H1 (cell line): ENCODE measurements at regions not wholly inside any gene's neighbourhood (a gene's known extent, or its start where the extent isn't known, plus 50 kb on each side); places are given as distances from the start of the nearest gene placed in this dataset.

ENCODE experiments used
- CTCF ChIA-PET: fragments of 300-600 bp; sonication (Branson Sonifier 250); formaldehyde crosslinking; loops from one replicate; lab custom pipeline; 2021; ENCODE audit not compliant: partially characterized antibody; lab: Charles Lee
- POLR2A ChIA-PET: fragments of 300-600 bp; sonication (Branson Sonifier 250); formaldehyde crosslinking; loops from one replicate; lab custom pipeline; 2021; ENCODE audit warnings: inconsistent platforms; ENCODE audit not compliant: partially characterized antibody; lab: Charles Lee
- DNase-seq, 2 experiments: peaks; one replicate each; pipeline versions ENCODE4 v3.0.0 to v3.0.0-alpha.2; 2010 to 2022; ENCODE audit warnings: low spot score in 2 of 2, low read depth in 1 of 2, mixed read lengths in 1 of 2
- FAIRE-seq: peaks from 2 replicates; lab custom pipeline; 2011; peaks lifted over from hg19 to GRCh38; lab: Jason Lieb, UNC
- H2AFZ ChIP-seq: 2 replicates; pipeline ENCODE4 v1.8.1; 2012; ENCODE audit warnings: low read length, inconsistent platforms
- H2AK5ac ChIP-seq: 2 replicates; pipeline ENCODE4 v1.6.1; 2013; ENCODE audit warnings: low read depth, low read length
- H2BK120ac ChIP-seq: replicated peaks from 2 replicates; pipeline ENCODE3; 2013; ENCODE audit warnings: low read depth, low read length, inconsistent platforms
- H2BK12ac ChIP-seq: 2 replicates; pipeline ENCODE4 v1.6.1; 2013; ENCODE audit warnings: low read depth, low read length
- H2BK15ac ChIP-seq: 2 replicates; pipeline ENCODE4 v1.6.1; 2013; ENCODE audit warnings: low read length
- H2BK20ac ChIP-seq: 2 replicates; pipeline ENCODE4 v1.6.1; 2013; ENCODE audit warnings: low read length
- H2BK5ac ChIP-seq: 2 replicates; pipeline ENCODE4 v1.6.1; 2013; ENCODE audit warnings: low read depth, low read length
- H3K14ac ChIP-seq: 2 replicates; pipeline ENCODE4 v1.6.1; 2013; ENCODE audit warnings: inconsistent platforms; ENCODE audit not compliant: insufficient read length
- H3K18ac ChIP-seq: 2 replicates; pipeline ENCODE4 v1.6.1; 2013; ENCODE audit warnings: low read length; ENCODE audit errors: extremely low read depth
- H3K23ac ChIP-seq: 2 replicates; pipeline ENCODE4 v1.6.1; 2013; ENCODE audit warnings: inconsistent platforms; ENCODE audit not compliant: insufficient read length
- H3K23me2 ChIP-seq: 2 replicates; pipeline ENCODE4 v1.6.1; 2013; ENCODE audit warnings: low read depth, low read length
- H3K27ac ChIP-seq: 2 replicates; pipeline ENCODE4 v1.6.1; 2011; ENCODE audit warnings: low read depth, low read length, inconsistent platforms
- H3K27me3 ChIP-seq, 4 experiments: replicated peaks in 1 of 4; 1 replicate in 1 of 4; 2 replicates in 3 of 4; pipeline versions ENCODE4 v1.6.1 to v1.8.1; 2011 to 2013; ENCODE audit warnings: low read length in 3 of 4, mild to moderate bottlenecking in 3 of 4, inconsistent platforms in 2 of 4, mixed read lengths in 2 of 4, moderate library complexity in 1 of 4; ENCODE audit not compliant: control insufficient read depth in 3 of 4, insufficient read depth in 3 of 4; ENCODE audit errors: extremely low read depth in 1 of 4
- H3K36me3 ChIP-seq, 4 experiments: 2 replicates each; pipeline versions ENCODE4 v1.6.1 to v1.8.1; 2011 to 2013; ENCODE audit warnings: mild to moderate bottlenecking in 4 of 4, low read length in 3 of 4, moderate library complexity in 2 of 4, control low read depth in 1 of 4, inconsistent platforms in 1 of 4; ENCODE audit not compliant: insufficient read depth in 4 of 4, control insufficient read depth in 2 of 4
- H3K4ac ChIP-seq: replicated peaks from 2 replicates; pipeline ENCODE3; 2013; ENCODE audit warnings: low read length, low read depth, mixed read lengths, inconsistent platforms; ENCODE audit not compliant: insufficient read length
- H3K4me1 ChIP-seq, 4 experiments: replicated peaks in 1 of 4; 1 replicate in 1 of 4; 2 replicates in 3 of 4; pipeline versions ENCODE4 v1.6.1 to v1.8.1; 2011 to 2013; ENCODE audit warnings: low read length in 3 of 4, inconsistent platforms in 2 of 4, mixed read lengths in 1 of 4; ENCODE audit not compliant: insufficient read depth in 4 of 4, control insufficient read depth in 3 of 4
- H3K4me2 ChIP-seq, 2 experiments: 2 replicates each; pipeline versions ENCODE4 v1.6.1 to v1.8.1; 2011 to 2013; ENCODE audit warnings: low read depth in 2 of 2, low read length in 2 of 2, control low read depth in 1 of 2, inconsistent platforms in 1 of 2, mild to moderate bottlenecking in 1 of 2; ENCODE audit not compliant: insufficient read depth in 1 of 2
- H3K4me3 ChIP-seq, 4 experiments: fragments of 200-600, 300-600 bp in 1 of 4; sonication (generic), shearing (Covaris generic), sonication (Bioruptor Twin) in 1 of 4; 2 replicates each; pipeline versions ENCODE4 v1.5.1 to v1.8.1; 2011 to 2016; ENCODE audit warnings: low read length in 4 of 4, low read depth in 3 of 4, control low read depth in 2 of 4, inconsistent platforms in 2 of 4, mild to moderate bottlenecking in 2 of 4, mixed read lengths in 1 of 4, moderate library complexity in 1 of 4; ENCODE audit not compliant: insufficient read depth in 2 of 4; ENCODE audit errors: extremely low read depth in 1 of 4
- H3K56ac ChIP-seq: replicated peaks from 2 replicates; pipeline ENCODE3; 2013; ENCODE audit warnings: low read depth, mild to moderate bottlenecking, mixed read lengths, low read length, inconsistent platforms; ENCODE audit not compliant: insufficient read length
- H3K79me1 ChIP-seq: 2 replicates; pipeline ENCODE4 v1.6.1; 2013; ENCODE audit warnings: low read depth, low read length, control low read depth
- H3K79me2 ChIP-seq, 2 experiments: 2 replicates each; pipeline versions ENCODE4 v1.6.1 to v1.8.1; 2012 to 2013; ENCODE audit warnings: low read length in 2 of 2, mild to moderate bottlenecking in 2 of 2, inconsistent platforms in 1 of 2; ENCODE audit not compliant: insufficient read depth in 2 of 2, control insufficient read depth in 1 of 2
- H3K9ac ChIP-seq, 4 experiments: replicated peaks in 1 of 4; 1 replicate in 1 of 4; 2 replicates in 3 of 4; pipeline versions ENCODE4 v1.6.1 to v1.8.1; 2011 to 2013; ENCODE audit warnings: low read depth in 3 of 4, low read length in 3 of 4, control low read depth in 2 of 4, mild to moderate bottlenecking in 2 of 4, moderate library complexity in 2 of 4, inconsistent platforms in 1 of 4; ENCODE audit errors: extremely low read depth in 1 of 4
- H3K9me3 ChIP-seq, 2 experiments: 2 replicates each; pipeline versions ENCODE4 v1.6.1 to v1.8.1; 2012 to 2013; ENCODE audit warnings: mild to moderate bottlenecking in 2 of 2, moderate library complexity in 2 of 2, control low read depth in 1 of 2, inconsistent platforms in 1 of 2, low read depth in 1 of 2, low read length in 1 of 2, mixed read lengths in 1 of 2; ENCODE audit not compliant: insufficient read depth in 2 of 2
- H4K20me1 ChIP-seq, 2 experiments: replicated peaks in 1 of 2; 2 replicates each; pipeline versions ENCODE3 to v1.8.1; 2011 to 2013; ENCODE audit warnings: inconsistent platforms in 2 of 2, low read length in 2 of 2, mild to moderate bottlenecking in 1 of 2; ENCODE audit not compliant: insufficient read depth in 2 of 2, control insufficient read depth in 1 of 2
- H4K5ac ChIP-seq: 2 replicates; pipeline ENCODE4 v1.6.1; 2013; ENCODE audit warnings: low read length, low read depth, mixed read lengths, inconsistent platforms; ENCODE audit not compliant: insufficient read length
- H4K8ac ChIP-seq: 2 replicates; pipeline ENCODE4 v1.8.0; 2013; ENCODE audit warnings: mild to moderate bottlenecking, moderate library complexity, low read length, inconsistent platforms; ENCODE audit not compliant: insufficient read depth; ENCODE audit errors: extremely low read depth
- H4K91ac ChIP-seq: replicated peaks from 2 replicates; pipeline ENCODE3; 2013; ENCODE audit warnings: low read length, mixed read lengths, inconsistent platforms; ENCODE audit not compliant: insufficient read length
- TAF7 ChIP-seq: optimal IDR thresholded peaks from 2 replicates; pipeline ENCODE3; 2011; ENCODE audit warnings: low read depth, mild to moderate bottlenecking, inconsistent platforms, low read length, moderate library complexity, borderline replicate concordance
- WGBS, 2 experiments: shearing (Covaris generic) in 1 of 2; methylation state at CpG; one replicate each; pipeline versions ENCODE4 v1.1.6 to v1.1.7; 2013 to 2015; ENCODE audit warnings: low lambda C conversion rate in 2 of 2, mixed read lengths in 2 of 2, inconsistent platforms in 1 of 2, low coverage in 1 of 2, missing lambda C conversion rate in 1 of 2; ENCODE audit not compliant: insufficient replicate concordance in 2 of 2, insufficient coverage in 1 of 2, insufficient read length in 1 of 2; ENCODE audit errors: extremely low coverage in 1 of 2, missing lambda C conversion rate in 1 of 2; 5-methylcytosine and 5-hydroxymethylcytosine counted together

DNA sequence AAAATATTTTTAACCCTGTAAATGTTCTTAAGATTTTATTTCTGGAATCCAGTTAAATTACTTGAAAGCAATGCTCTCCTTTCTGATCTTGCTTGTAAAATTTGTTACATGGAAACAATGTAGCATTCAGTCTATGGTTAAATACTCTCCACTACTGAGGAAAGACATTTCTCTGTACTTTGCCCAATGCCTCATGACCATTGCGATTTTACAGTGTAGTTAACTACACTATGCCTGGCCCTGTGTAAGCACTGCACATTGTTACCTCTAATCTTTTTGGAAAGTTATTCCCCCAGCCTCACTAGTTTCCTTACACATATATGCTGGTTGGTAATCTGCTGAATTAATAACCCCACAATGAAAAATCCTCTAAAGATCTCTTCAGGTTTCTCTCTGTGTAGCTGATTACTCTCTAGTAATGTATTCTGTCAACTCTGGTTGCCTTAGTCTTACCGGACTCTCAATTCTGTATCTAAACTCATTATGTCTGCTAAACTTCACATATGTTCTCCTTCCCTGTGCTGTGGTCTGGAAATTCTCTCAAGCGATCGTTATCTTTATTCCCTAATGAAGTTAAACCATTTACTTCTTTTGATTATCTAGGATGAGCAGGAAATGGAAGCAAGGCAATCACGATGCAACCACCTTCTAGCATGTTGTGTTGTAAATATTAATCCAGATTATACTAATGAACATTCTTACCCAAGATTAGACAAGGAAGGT, 58.7 kb upstream of the TMEM106B start:
- Histone ChIP-seq H3K23ac (no peak overlapping the region), H2BK20ac (no peak overlapping the region), H4K8ac (no peak overlapping the region), H3K4me2 (no peak overlapping the region), H3K27ac (no peak overlapping the region), H3K56ac (no peak overlapping the region), H2BK120ac (no peak overlapping the region), H3K4me3 (no peak overlapping the region), H3K4me1 (no peaks in the 10 kb centered on the region), H2BK12ac (no peak overlapping the region), H3K9ac (no peak overlapping the region), H3K9me3 (no peaks in the 10 kb centered on the region), H3K36me3 (no peaks in the 10 kb centered on the region), H2BK15ac (no peak overlapping the region), H2AFZ (peak overlapping the region; percentile 65), H3K27me3 (no peaks in the 10 kb centered on the region), H3K79me2 (no peaks in the 10 kb centered on the region), H4K91ac (no peak overlapping the region), H2AK5ac (no peak overlapping the region), H2BK5ac (no peak overlapping the region), H3K23me2 (no peaks in the 10 kb centered on the region), H3K79me1 (no peaks in the 10 kb centered on the region), H3K14ac (no peak overlapping the region), H4K5ac (no peak overlapping the region), H4K20me1 (no peaks in the 10 kb centered on the region), H3K4ac (no peak overlapping the region), H3K18ac (no peak overlapping the region)
- TF ChIP-seq TAF7, result no peak
- WGBS, 2 experiments, result 91% methylated on average over 5 of the region's 5 CpGs; no CpG with 5 or more reads in 1 of the 2 experiments
- ChIA-PET CTCF (no interaction called here), POLR2A (no interaction called here)
- FAIRE-seq (no peak), DNase-seq (no peak)
